Lung (tissue), 11 donors: ENCODE measurements at regions not wholly inside any gene's neighbourhood (a gene's known extent, or its start where the extent isn't known, plus 50 kb on each side); places are given as distances from the start of the nearest gene placed in this dataset.
"Not testable (repeated sequence)": the region's sequence is repeated elsewhere in the genome, so short reads cannot be mapped to it uniquely, and the experiment has no call there.

ENCODE experiments used
- ATAC-seq: fragments of 200-7000 bp; cut with Tn5 transposase; one replicate; pipeline ENCODE4 v1.9.1; 2020; ENCODE audit warnings: moderate number of reproducible peaks; ENCODE audit not compliant: insufficient read depth, low FRiP score
- DNase-seq, 3 donors: peaks; one replicate each; pipeline ENCODE4 v3.0.0-alpha.2; 2013 to 2017
- H3K27ac ChIP-seq, 2 donors: one replicate each; pipeline ENCODE4 v1.5.1; 2013; ENCODE audit warnings: mild to moderate bottlenecking in 2 of 2, moderate library complexity in 2 of 2, control low read depth in 1 of 2, inconsistent platforms in 1 of 2, low read depth in 1 of 2, low read length in 1 of 2
- H3K27me3 ChIP-seq, 3 donors: one replicate each; pipeline ENCODE4 v1.5.1; 2013; ENCODE audit warnings: low read length in 2 of 3; ENCODE audit not compliant: control insufficient read depth in 3 of 3, insufficient read depth in 3 of 3
- H3K36me3 ChIP-seq, 4 donors: one replicate each; pipeline ENCODE4 v1.5.1; 2013; ENCODE audit warnings: low read length in 4 of 4, mild to moderate bottlenecking in 1 of 4, moderate library complexity in 1 of 4; ENCODE audit not compliant: control insufficient read depth in 4 of 4, insufficient read depth in 4 of 4
- H3K4me1 ChIP-seq, 5 donors: one replicate each; pipeline ENCODE4 v1.5.1; 2013; ENCODE audit warnings: low read length in 5 of 5, mild to moderate bottlenecking in 2 of 5, moderate library complexity in 1 of 5; ENCODE audit not compliant: control insufficient read depth in 5 of 5, insufficient read depth in 5 of 5
- H3K4me3 ChIP-seq: one replicate; pipeline ENCODE4 v1.5.1; 2013; ENCODE audit warnings: mild to moderate bottlenecking, control low read depth, moderate library complexity
- H3K9ac ChIP-seq, 2 donors: one replicate each; pipeline ENCODE4 v1.5.1; 2013; ENCODE audit warnings: low read length in 2 of 2, control low read depth in 1 of 2; ENCODE audit not compliant: insufficient read depth in 1 of 2
- H3K9me3 ChIP-seq, 4 donors: one replicate each; pipeline ENCODE4 v1.5.1; 2013; ENCODE audit warnings: low read length in 3 of 4, mild to moderate bottlenecking in 1 of 4, moderate library complexity in 1 of 4; ENCODE audit not compliant: control insufficient read depth in 4 of 4, insufficient read depth in 3 of 4
- CTCF ChIP-seq: IDR thresholded peaks from 2 replicates; pipeline ENCODE4 v1.5.1; 2012; ENCODE audit warnings: mild to moderate bottlenecking; ENCODE audit errors: control extremely low read depth, extremely low read depth
- WGBS, 2 donors: extraction: QIAGEN DNeasy Blood & Tissue Kit; methylation state at CpG; one replicate each; pipeline ENCODE4 v1.1.7; 2013; 5-methylcytosine and 5-hydroxymethylcytosine counted together
- donor health status: control.
- donor health status: control.
- donor health status: Bipolar disorder and iron deficiency.
- donor health status: healthy.
- donor health status: DM: yes; HTN: yes; CAD: no.

- H3K4me1 ChIP-seq, result peaks cover 0 to 5% (median 0%) of the 10 kb centered on the region in 5 donors
- no peaks in the 10 kb centered on the region for H3K36me3 ChIP-seq
- no peak overlapping the region for H3K9ac ChIP-seq
- H3K9me3 ChIP-seq, result no peaks in the 10 kb centered on the region
- no peak for ATAC-seq
- H3K27ac ChIP-seq, result no peak overlapping the region
- no peak for DNase-seq
- no peak for TF ChIP-seq CTCF
- no peaks in the 10 kb centered on the region for H3K27me3 ChIP-seq
- H3K4me3 ChIP-seq, result no peak overlapping the region
- 70 to 89% methylated on average over 1 of the region's 1 CpG for WGBS, 2 donors
Observed at GRCh38 chr5:43802119-43802518, 199.1 kb downstream of the NNT start.

- H3K4me1 ChIP-seq, result peaks cover 0 to 5% (median 0%) of the 10 kb centered on the region in 5 donors
- no peak for ATAC-seq
Observed at GRCh38 chr5:43798740-43799139, 195.8 kb downstream of the NNT start.

GRCh38 chr5:43791880-43792279 lies 188.9 kb downstream of the NNT start:
- H3K27me3 ChIP-seq, H3K4me3 ChIP-seq, H3K36me3 ChIP-seq, H3K4me1 ChIP-seq, H3K9ac ChIP-seq, ATAC-seq, DNase-seq, H3K27ac ChIP-seq: not testable (repeated sequence)
- H3K9me3 ChIP-seq, result peaks cover 0 to 14% (median 4%) of the 10 kb centered on the region in 4 donors
- WGBS, 2 donors, result 88% methylated on average over 6 of the region's 6 CpGs

More at GRCh38 chr5:43798740-43799139, 195.8 kb downstream of the NNT start:
- H3K27ac ChIP-seq, result no peak overlapping the region
- H3K36me3 ChIP-seq, result no peaks in the 10 kb centered on the region
- DNase-seq, result no peak
- no peak overlapping the region for H3K4me3 ChIP-seq
- H3K9me3 ChIP-seq, result no peaks in the 10 kb centered on the region
- TF ChIP-seq CTCF, result no peak
- H3K9ac ChIP-seq, result no peak overlapping the region
- H3K27me3 ChIP-seq, result no peaks in the 10 kb centered on the region

- ATAC-seq, result no peak
- Histone ChIP-seq H3K27me3 (no peaks in the 10 kb centered on the region), H3K27ac (no peak overlapping the region), H3K9ac (no peak overlapping the region), H3K4me3 (no peak overlapping the region), H3K36me3 (no peaks in the 10 kb centered on the region), H3K4me1 (peaks cover 0 to 8% (median 0%) of the 10 kb centered on the region in 5 donors), H3K9me3 (peaks cover 0 to 2% (median 0%) of the 10 kb centered on the region in 4 donors)
- TF ChIP-seq CTCF, result no peak
- DNase-seq, result no peak
- 69 to 79% methylated on average over 3 of the region's 3 CpGs for WGBS, 2 donors
Observed at GRCh38 chr5:43785198-43785597, 182.2 kb downstream of the NNT start.
